ENCODE measurements at regions not wholly inside any gene's neighbourhood (a gene's known extent, or its start where the extent isn't known, plus 50 kb on each side); places are given as distances from the start of the nearest gene placed in this dataset.
"Not testable (repeated sequence)": the region's sequence is repeated elsewhere in the genome, so short reads cannot be mapped to it uniquely, and the experiment has no call there.

- H3K4me3 ChIP-seq (replicated peaks; ENCODE audit: insufficient read depth, low read length), result no peak overlapping the region
- H3K27ac ChIP-seq (replicated peaks), result no peak overlapping the region
- DNase-seq (ENCODE audit: low read depth in 1 of 2, low spot score in 1 of 2), result no peak
- no peaks in the 10 kb centered on the region for H3K27me3 ChIP-seq (ENCODE audit: insufficient read depth, poor library complexity, severe bottlenecking)
- TF ChIP-seq POLR2AphosphoS5 (IDR thresholded peaks at IDR 0.05; ENCODE audit: low read depth) (no peak), REST (IDR thresholded peaks at IDR 0.05; ENCODE audit: insufficient replicate concordance, low read depth) (no peak), GABPA (IDR thresholded peaks at IDR 0.05; ENCODE audit: low read depth) (no peak)
These were observed 150.7 kb downstream of the AKAP11 start for GRCh38 chr13:42422681-42423080.

- Histone ChIP-seq H3K27ac (replicated peaks) (no peak overlapping the region), H3K4me3 (replicated peaks; ENCODE audit: insufficient read depth, low read length) (no peak overlapping the region), H3K27me3 (ENCODE audit: insufficient read depth, poor library complexity, severe bottlenecking) (no peaks in the 10 kb centered on the region)
- no peak for TF ChIP-seq POLR2AphosphoS5 (IDR thresholded peaks at IDR 0.05; ENCODE audit: low read depth)
- TF ChIP-seq REST (IDR thresholded peaks at IDR 0.05; ENCODE audit: insufficient replicate concordance, low read depth), result no peak
- no peak for TF ChIP-seq SPI1 (IDR thresholded peaks at IDR 0.05; ENCODE audit: borderline replicate concordance, low read depth)
- no peak for TF ChIP-seq CTCF (IDR thresholded peaks at IDR 0.05; ENCODE audit: insufficient read depth, low read length)
- TF ChIP-seq GABPA (IDR thresholded peaks at IDR 0.05; ENCODE audit: low read depth), result no peak
- no peak for DNase-seq (ENCODE audit: low read depth in 1 of 2, low spot score in 1 of 2)
These were observed 149.8 kb upstream of the TNFSF11 start for GRCh38 chr13:42424182-42424581.

- Histone ChIP-seq H3K27ac (replicated peaks) (no peak overlapping the region), H3K27me3 (ENCODE audit: insufficient read depth, poor library complexity, severe bottlenecking) (no peaks in the 10 kb centered on the region), H3K4me3 (replicated peaks; ENCODE audit: insufficient read depth, low read length) (no peak overlapping the region)
- TF ChIP-seq SPI1 (IDR thresholded peaks at IDR 0.05; ENCODE audit: borderline replicate concordance, low read depth), result no peak
- no peak for TF ChIP-seq REST (IDR thresholded peaks at IDR 0.05; ENCODE audit: insufficient replicate concordance, low read depth)
- no peak for TF ChIP-seq CTCF (IDR thresholded peaks at IDR 0.05; ENCODE audit: insufficient read depth, low read length)
- TF ChIP-seq GABPA (IDR thresholded peaks at IDR 0.05; ENCODE audit: low read depth), result no peak
- no peak for DNase-seq (ENCODE audit: low read depth in 1 of 2, low spot score in 1 of 2)
These were observed 128.6 kb upstream of the TNFSF11 start for GRCh38 chr13:42445354-42445753.

- not testable (repeated sequence) for H3K27ac ChIP-seq (replicated peaks); H3K4me3 ChIP-seq (replicated peaks; ENCODE audit: insufficient read depth, low read length); H3K27me3 ChIP-seq (ENCODE audit: insufficient read depth, poor library complexity, severe bottlenecking); DNase-seq (ENCODE audit: low read depth in 1 of 2, low spot score in 1 of 2)
These were observed 127.4 kb upstream of the TNFSF11 start for GRCh38 chr13:42446597-42446996.

Data from HL-60 (cell line).